ENCODE measurements at regions not wholly inside any gene's neighbourhood (a gene's known extent, or its start where the extent isn't known, plus 50 kb on each side); places are given as distances from the start of the nearest gene placed in this dataset.

DNA sequence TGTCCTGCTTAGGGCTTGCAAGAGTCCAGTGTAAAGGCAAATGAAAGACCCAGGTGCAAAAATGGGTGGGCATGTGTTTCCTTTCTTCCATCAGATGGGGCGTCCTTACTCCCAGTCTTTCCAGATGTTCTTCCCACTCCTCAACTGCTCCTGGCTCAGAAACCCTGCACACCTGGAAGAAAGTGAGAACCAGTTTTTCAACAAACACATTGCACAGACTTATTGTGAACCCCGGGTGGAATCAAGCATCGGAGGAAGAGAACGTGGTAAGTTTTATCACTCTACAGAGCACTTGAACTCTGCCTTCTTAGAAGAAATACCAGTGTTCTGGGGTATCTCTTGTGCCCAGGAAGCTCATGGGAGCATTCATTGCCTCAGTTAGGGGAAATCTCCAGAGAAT is 93.3 kb downstream of the TMX1 start:
- DNase-seq (ENCODE audit: low spot score): no peak
- in situ Hi-C loops (cut with MboI; ENCODE audit: low pct_unique_long_range_greater_than_20kb, low sequenced_read_pairs, unreplicated experiment): no loop called here
- no peak for TF ChIP-seq CTCF (IDR thresholded peaks at IDR 0.05; ENCODE audit: extremely low read depth, insufficient read depth, missing control alignments)

- in situ Hi-C loops (cut with MboI; ENCODE audit: low pct_unique_long_range_greater_than_20kb, low sequenced_read_pairs, unreplicated experiment): no loop called here
- DNase-seq (ENCODE audit: low spot score): no peak
- TF ChIP-seq CTCF (IDR thresholded peaks at IDR 0.05; ENCODE audit: extremely low read depth, insufficient read depth, missing control alignments): no peak
These were observed 94.0 kb downstream of the TMX1 start for GRCh38 chr14:51333901-51334521.

GRCh38 chr14:51334566-51334965 is 94.5 kb downstream of the TMX1 start:
- no peak for DNase-seq (ENCODE audit: low spot score)
- TF ChIP-seq CTCF (IDR thresholded peaks at IDR 0.05; ENCODE audit: extremely low read depth, insufficient read depth, missing control alignments): no peak
- in situ Hi-C loops (cut with MboI; ENCODE audit: low pct_unique_long_range_greater_than_20kb, low sequenced_read_pairs, unreplicated experiment): no loop called here

DNA sequence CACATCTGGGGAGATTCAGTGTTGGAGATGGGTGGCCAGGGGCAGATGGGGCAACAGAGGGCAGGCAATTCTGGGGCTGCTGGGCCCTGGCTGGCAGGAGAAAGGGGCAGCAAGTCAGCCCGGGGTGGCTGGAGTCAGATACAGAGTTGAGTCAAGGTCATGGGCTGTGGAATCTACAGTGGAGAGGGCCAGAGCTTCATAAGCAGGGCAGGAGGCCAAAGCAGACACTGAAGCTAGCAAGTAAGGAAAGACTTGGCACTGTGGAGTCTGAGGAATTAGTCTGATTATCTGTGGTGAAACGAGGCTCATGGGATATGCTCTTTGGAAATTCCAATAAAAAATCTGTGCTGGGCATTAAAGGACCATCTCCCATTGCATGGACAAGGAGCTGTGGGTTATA is 95.5 kb downstream of the TMX1 start:
- no peak for DNase-seq (ENCODE audit: low spot score)
- TF ChIP-seq CTCF (IDR thresholded peaks at IDR 0.05; ENCODE audit: extremely low read depth, insufficient read depth, missing control alignments): no peak
- in situ Hi-C loops (cut with MboI; ENCODE audit: low pct_unique_long_range_greater_than_20kb, low sequenced_read_pairs, unreplicated experiment): no loop called here

- TF ChIP-seq CTCF (IDR thresholded peaks at IDR 0.05; ENCODE audit: extremely low read depth, insufficient read depth, missing control alignments): no peak
- DNase-seq (ENCODE audit: low spot score): no peak
- in situ Hi-C loops (cut with MboI; ENCODE audit: low pct_unique_long_range_greater_than_20kb, low sequenced_read_pairs, unreplicated experiment): no loop called here
These were observed 96.1 kb downstream of the TMX1 start for GRCh38 chr14:51335961-51336723.

- TF ChIP-seq CTCF (IDR thresholded peaks at IDR 0.05; ENCODE audit: extremely low read depth, insufficient read depth, missing control alignments): no peak
- in situ Hi-C loops (cut with MboI; ENCODE audit: low pct_unique_long_range_greater_than_20kb, low sequenced_read_pairs, unreplicated experiment): no loop called here
- DNase-seq (ENCODE audit: low spot score): no peak
These were observed 96.7 kb downstream of the TMX1 start for GRCh38 chr14:51336734-51337133.

Measured in GM13977 (cell line).